ENCODE measurements at regions not wholly inside any gene's neighbourhood (a gene's known extent, or its start where the extent isn't known, plus 50 kb on each side); places are given as distances from the start of the nearest gene placed in this dataset.
"Not testable (repeated sequence)": the region's sequence is repeated elsewhere in the genome, so short reads cannot be mapped to it uniquely, and the experiment has no call there.

DNA sequence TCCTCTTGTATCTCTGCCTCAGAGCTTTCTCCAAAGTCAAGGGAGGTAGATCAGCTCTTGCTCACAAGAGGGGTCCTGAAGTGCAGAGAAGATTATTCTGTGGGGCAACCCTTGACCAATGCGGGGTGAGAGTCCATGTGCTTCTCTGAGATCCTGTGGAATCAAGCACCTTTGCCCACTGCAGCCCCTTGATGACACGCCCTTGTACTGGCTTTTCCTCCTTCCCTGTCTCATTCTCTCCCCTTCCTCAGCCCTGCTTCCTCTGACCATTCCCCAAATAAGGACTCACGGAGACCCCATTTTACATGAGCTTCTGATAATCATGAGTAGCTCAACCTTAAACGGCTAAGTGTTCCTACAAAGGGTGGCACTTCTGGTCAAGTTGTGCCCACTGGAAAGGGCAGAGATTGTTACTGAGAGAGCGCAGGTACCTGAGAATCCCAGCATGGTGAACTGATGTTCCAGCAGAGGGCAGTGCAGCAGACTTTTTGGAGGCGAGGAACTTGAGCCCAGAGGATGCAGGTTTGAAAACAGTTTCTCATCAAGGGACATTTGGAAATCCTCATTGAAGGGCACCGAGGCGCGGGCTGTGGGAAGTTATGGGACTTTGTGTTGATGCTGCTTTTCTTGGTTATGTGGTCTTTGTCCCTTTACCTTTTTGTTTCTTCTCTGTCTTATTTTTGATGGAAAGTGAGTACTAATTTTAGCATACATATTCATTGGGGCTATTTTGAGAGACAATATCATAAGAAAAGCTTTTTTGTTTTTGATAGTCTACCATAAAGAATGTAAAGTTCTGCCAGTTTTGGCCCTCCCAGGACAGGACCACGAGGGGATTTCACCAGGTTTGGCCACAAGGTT lies 201.3 kb downstream of the RBM46 start:
- DNase-seq (ENCODE audit: low read depth) = peak; percentile 2

DNA sequence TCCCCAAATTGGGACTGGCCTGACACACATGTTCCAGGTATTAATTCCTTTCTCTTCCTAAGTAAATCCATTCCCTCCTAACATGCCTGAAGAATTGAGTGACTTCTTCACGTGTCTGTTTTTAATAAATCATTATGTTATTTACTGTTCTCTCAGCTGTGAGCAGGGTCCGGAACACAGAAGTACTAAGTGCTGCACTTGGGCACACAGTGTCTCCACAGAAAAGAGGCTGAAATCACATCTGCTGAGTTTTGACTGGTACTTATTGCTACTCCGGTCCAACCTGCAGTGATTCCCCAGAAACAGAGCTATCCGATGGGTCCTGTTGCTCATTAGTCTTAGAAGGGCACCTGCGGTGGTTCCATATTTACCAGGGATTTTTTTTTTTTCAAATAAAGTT lies 202.6 kb downstream of the RBM46 start:
- no peak for DNase-seq (ENCODE audit: low read depth)

DNA sequence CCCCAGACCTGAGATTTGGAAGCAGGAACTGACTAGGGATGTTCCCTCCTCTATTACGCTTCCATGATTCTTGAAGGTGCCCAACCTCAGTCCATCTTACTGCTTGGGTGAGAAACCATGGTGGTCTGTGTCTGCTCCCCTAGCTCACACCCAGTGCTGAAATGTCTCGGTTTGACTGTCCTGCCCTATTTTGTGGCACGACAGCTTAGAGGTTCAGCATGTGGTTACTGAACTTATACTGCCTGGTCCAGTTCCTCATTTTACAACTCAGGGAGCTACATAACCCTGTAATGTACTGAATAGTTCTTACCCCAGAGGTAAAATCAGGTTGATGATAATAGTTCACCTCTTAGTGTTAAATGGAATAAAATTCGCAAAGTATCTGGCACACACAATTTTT lies 203.1 kb downstream of the RBM46 start:
- DNase-seq (ENCODE audit: low read depth) = no peak

DNA sequence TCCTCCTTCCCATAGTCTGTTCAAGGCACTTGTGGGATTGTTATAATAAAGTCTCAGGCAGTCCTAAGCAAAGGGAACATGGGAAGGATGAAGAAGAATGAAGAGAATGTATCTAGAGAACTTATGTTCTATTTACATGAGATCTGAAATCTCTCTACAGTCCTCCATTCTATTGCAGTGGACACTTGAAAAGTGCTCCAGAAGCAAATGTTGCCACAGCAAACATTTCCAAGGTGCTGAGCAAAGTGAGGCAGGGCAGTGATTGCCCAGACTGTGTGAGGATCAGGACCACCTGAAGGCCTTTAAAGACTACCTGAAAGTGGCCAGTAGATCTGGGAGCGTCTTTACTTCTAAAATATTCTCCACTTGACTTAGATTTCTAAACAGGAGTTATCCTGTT lies 203.5 kb downstream of the RBM46 start:
- no peak for DNase-seq (ENCODE audit: low read depth)

DNA sequence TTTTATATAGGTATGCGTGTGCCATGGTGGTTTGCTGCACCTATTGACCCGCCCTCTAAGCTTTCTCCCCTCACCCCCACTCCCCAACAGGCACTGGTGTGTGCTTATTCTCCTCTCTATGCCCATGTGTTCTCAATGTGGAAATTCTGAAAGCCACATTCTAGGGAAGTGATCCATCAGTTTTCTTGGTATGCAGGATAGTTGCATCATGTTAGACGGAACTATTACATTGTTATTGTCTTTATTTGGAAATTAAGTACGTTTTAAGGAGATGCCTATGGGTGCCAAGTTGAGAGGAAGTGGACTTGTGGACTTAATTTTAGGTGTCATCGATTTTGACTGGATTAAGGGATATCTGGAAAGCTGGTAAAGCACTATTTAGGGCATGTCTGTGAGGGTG lies 204.6 kb downstream of the RBM46 start:
- no peak for DNase-seq (ENCODE audit: low read depth)

DNA sequence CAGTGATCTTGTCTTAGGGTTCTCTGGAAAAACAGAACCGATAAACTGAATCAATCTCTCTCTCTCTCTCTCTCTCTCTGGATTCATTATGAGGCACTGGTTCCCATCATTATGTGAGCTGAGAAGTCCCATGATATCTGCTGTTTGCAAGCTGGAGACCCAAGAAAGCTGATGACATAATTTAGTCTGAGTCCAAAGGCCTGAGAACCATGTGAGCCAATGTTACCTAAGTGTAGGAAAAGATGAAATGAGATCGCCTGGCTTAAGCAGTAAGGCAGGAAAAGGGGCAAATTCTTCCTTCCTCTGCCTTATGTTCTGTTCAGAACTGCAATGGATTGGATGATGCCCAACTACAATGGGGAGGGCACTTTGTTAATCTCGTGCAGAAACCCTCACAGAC lies 207.4 kb downstream of the RBM46 start:
- no peak for DNase-seq (ENCODE audit: low read depth)

DNA sequence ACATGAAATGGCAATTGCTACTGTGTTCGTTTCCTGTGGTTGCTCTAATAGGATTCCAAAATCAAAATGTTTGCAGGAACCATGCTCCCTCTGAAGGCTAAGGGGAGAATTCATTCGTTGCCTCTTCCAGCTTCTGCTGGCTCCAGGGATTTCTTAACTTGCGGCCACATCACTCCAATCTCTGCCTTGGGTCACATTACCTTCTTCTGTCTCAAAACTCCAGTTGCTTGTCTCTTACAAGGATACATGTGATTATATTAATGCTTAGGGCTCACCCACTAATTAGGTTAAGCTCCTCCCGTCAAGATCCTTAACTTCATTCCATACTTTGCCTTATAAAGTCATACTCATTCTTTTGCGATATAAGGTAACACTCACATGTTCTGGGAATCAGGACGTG lies 208.4 kb downstream of the RBM46 start:
- no peak for DNase-seq (ENCODE audit: low read depth)

DNA sequence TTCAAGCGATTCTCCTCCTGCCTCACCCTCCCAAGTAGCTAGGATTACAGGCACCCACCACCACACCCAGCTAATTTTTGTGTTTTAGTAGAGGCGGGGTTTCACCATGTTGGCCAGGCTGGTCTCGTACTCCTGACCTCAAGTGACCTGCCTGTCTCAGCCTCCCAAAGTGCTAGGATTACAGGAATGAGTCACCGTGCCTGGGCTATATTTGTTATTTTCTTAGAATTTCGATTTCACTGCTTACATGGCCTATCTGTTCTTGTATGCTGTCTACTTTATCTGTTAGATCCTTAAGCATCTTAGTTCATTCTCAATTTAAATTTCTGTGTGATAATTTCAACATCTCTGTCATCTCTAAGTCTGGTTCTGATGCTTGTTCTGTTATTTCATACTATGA lies 210.6 kb upstream of the NPY2R start:
- DNase-seq (ENCODE audit: low read depth) = not testable (repeated sequence)

DNA sequence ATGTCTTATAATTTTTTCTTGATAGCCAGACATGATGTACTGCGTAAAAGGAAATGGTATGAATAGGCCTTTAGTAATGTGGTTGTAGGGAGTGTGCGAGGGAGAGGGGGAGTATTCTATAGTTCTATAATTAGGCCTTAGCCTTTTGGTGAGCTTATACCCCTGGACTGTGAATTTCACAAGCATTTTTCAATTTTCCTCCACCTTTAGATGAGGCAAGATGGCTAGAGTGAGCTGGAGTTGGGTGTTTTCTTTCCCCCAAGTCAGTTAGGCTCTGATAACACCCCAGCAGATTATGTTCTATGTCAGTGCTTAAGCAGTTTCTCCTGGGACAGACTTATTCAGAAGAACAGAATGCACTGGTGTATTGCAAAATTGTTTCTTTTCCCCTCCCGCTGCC lies 210.2 kb upstream of the NPY2R start:
- DNase-seq (ENCODE audit: low read depth) = no peak

DNA sequence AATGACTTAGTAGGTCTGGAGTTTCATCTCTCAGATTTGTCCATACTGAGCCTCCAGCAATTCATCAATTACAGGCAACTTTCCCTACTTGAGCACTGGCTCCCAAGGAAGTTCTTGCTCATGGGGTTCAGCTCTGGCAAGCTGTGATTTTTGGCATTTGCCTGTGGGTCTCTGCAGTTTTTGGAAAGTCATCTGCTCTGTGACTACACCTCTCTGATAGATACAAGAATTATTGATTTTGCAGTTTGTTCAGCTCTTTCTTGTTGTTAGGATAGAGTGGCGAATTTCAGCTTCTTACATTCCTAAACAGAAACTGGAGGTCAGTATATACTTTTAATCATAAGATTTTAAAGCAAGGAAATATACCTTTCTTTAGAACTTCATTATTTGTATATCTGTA lies 209.7 kb upstream of the NPY2R start:
- no peak for DNase-seq (ENCODE audit: low read depth)

DNA sequence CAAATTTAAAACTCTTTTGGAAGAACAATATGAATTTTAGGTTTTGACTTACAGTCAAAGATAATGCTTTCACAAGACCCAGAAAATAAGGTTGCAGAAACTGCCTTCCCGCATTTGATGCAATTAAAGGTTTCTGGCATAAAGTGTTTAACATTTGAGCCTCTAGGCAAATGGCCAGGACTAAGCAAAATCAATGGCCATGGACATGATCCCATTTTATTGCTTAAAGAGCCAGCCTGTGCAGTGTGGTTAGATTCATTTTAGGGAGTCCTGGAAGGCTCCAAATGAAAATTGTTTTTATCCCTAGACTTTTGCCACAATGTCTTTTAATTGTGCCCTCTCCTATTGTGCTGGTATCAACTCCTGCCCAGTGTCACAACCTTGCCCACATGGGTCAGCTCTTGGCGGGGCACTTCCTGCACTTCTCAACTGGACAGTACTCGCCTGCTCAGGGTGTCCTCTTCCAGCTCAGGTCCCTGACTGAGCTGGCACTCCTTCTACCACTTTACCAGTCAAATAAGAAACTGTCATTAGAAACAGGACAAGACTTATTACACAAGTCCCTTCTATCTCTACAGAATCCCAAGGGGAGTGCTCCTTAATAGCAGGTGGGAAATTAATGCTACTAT lies 208.4 kb upstream of the NPY2R start:
- DNase-seq (ENCODE audit: low read depth) = no peak

DNA sequence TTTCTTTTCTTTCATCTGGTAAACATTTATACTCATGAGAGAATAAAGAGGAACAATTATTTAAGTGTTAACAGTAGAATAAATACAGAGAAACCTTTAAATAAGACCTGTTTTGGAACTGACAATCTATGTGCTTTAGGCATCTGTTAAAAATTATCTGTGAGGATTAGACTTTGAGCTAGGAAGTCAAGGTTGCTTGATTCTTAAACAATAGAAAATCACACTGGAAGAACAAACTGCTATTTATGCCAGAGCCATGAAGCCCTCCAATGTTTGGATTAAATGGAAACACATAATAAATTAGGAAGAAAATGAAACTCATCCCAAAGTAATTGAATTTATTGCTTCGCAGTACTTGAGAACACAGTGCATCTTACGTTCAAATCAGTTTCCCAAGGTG lies 207.2 kb upstream of the NPY2R start:
- DNase-seq (ENCODE audit: low read depth) = no peak

DNA sequence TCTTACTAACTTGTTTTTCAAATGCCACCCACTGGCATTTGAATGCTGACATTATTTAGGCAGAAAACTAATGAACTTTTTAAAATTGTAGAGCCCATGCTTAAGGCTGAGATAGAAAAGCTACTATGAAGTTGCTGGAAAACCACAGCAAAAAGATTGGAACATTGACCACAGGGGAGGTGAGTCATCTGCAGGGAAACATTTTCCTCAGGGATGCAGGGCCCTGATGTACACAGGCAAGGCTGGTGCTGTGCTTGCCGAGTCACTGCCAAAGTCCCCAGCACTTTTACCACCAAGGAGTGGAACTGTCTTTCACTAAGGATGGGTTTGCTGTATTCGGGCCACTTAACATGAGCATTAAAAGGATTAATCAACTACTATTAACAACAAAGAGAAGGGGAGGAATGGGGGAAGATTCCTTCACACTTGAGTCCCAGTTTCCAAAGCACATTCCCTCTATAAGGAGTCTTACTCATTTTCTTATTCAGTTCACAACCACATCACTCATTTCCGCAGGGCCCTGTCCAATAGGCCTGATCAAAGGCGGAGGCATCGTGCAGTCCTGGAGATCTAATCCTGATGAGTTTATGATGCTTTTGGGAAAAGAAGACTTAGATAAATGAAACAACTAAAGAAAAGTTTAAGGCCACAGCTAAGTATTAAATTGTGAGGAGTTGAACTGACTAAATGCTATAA lies 202.9 kb upstream of the NPY2R start:
- no peak for DNase-seq (ENCODE audit: low read depth)

DNA sequence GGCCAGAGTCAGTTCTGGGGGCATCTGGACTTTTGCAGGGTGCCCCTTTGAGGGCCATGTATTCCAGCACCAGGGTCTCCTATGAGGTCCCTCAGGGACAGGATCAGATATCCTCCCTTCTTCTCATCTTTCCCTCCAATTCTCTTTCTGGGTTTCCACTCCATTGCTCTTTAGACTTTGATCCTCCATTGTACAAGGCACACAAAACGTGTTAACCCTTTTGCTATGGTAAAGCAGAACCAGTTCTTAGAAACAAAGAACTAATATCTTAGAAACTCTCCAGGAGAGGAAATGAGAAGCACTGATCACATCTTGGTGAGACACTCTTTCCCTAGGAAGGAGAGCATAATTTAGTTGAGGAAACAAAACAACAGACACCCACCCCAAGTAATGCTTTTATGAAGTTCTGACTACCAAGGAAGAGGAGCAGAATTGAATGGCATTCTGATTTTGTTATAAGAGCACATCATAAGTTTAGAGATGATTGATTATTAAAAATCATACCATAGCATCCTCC lies 200.7 kb upstream of the NPY2R start:
- DNase-seq (ENCODE audit: low read depth) = no peak

DNA sequence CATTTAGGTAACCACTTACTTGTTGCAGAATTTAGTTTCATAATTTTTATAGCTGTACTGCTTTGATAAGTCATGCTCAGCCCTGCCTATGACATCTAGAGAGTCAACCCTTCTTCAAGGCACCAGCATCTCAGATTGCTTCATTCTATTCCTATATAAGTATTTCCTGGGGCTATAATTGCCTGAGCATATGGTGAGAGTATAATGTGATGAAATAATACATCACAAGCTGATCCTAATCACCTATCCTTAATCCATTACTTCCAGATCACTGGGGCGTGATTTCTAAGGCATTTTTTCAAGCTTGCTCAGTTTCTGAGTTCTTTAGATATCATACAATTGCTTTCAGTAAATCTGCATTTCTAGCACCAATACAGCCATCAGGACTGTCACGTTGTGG lies 200.0 kb upstream of the NPY2R start:
- no peak for DNase-seq (ENCODE audit: low read depth)

DNA sequence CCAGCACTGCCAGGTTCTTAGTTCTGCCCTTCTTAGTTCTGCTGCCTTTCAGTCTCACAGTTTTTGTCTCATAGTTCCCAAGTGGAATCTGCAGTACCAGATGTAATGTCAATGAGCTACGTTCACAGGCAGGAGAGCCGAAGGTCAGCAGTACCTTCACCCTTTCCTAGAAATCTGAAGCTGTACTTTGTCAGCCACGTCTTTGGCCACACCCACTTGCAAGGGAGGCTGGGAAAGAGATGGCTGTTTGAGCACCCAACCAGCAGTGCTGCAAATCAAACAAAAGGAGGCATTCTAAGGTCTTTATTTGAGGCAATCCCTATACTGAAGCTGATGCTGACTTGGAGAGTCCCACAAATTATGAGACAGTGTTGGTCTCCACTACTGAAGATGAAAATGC lies 199.1 kb upstream of the NPY2R start:
- no peak for DNase-seq (ENCODE audit: low read depth)

DNA sequence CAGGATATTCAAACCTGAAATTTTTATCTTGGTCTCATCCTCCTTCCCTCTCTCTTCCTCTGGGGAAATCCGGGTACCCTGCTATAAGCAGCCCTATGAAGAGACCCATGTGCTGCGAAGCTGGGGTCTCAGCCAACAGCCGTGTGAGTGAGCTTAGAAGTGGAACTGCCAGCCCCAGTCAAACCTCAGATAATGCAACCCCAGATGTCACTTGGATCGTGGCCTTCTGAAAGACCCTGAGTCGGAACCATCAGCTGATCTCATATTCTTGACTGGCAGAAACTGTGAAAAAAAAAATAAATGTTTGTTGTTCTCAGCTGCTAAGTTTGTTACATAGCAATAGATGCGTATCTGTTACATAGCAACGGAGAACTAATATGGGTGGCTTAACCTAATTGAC lies 198.1 kb upstream of the NPY2R start:
- no peak for DNase-seq (ENCODE audit: low read depth)

DNA sequence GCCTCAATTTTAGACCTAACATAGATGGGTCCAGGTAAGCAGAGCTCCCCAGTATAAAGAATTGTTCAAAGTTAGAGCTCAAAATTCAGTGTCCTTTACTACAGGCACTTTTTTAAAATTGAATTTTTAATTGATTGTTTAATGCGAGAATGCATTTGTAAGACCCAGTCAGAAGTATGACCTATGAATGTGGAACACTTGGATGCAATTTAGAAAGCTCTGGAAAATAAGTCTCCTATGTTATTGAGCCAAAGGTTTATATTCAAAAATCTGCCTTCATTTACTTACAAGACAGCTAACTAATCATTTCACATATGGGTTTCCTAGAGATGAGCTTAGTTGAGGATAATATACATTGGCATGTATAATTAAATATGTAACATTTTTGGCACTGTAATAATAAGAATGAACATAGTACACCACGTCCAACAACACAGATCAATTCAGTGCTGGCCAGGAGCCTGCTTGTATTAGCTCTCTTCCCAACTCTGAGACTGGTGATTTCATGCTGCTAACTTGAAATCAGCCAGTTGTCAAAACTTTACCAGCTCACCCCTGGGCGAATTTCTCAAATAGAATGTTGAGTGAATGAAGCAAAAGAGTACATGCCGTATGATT lies 197.2 kb upstream of the NPY2R start:
- no peak for DNase-seq (ENCODE audit: low read depth)

DNA sequence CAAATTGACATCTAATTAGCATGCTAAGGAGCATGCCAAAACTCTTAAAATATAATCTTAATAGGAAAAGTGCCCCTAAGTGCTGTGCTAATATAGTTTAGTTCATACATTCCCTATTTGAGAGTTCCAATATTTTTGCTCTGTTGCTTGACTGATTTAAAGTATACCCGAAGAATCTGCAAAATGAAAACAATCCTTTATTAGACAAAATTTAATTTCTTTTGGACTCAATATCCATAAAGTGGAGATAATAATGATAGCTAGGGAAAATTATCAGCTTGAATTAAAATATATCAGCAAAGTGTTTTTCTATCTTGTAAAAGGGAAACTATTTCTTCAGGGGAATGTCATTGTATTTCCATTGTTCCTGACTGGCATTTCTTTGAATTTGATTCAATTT lies 196.0 kb upstream of the NPY2R start:
- DNase-seq (ENCODE audit: low read depth) = no peak

DNA sequence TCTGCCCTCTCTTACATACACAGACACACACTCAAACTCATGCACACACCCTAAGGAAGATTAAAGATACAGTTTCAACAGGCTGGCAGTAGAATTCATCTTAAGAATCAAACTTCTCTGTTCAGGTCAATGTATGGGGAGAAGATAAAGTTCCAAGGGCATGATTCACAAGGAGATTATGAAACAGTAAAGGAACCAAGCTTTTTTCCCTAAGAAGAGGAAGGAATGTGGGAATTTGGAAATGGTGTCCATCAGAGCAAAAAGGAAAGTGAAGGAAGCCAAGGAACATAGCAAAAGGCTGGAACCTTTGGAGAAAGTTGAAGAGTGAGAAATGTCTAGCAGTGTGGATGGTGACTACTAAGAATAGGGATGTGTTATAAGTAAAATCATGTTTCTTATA lies 191.0 kb upstream of the NPY2R start:
- no peak for DNase-seq (ENCODE audit: low read depth)

DNA sequence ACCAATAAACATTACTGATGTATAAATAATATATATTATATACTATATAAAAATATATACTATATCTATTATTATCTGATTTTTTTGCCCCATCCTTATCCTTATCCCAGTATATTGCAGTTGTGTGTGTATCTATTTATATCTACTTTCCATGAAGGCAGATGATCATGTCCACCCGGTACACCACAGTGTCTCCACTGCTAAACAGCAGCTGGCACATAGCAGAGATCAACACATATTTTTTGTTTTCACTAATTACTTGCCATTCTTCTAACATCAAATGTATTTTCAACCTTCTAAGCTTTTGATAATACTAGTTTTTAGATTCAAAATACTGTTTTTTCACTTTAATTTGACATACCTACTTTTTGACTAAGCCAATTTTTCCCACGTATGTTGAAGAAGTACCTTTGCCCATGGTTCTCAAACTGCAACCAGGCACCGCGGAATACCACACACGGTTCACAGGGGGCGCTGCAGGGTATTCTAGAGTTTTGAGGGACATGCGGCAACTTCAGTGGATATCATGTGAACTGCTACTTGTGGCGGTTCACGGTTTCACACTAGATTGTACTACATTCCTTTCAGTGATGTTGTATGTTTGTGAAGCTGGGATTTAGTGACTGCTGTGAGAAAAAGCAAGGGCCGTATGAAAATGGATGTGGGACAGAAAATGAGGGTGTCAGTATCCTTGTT lies 182.5 kb upstream of the NPY2R start:
- peak; percentile 0 for DNase-seq (ENCODE audit: low read depth)

DNA sequence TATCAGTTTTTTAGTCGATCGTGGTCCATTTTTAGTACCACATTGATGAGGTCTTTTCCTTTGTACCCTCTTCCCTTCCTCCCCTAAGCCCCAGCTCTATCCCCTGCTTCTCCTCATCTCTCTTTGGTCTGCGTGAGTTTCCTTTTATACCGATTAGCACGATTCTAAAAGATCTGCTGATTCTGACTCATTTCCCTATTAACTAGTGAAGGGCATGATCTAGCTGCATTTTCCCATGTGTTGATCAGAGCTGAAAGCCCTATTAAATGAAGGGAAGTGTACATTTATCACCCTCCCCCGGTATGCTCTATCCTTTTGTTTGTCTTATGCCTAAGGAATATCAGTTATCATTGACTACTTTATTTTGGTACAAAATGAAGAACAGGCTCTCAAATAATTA lies 181.7 kb upstream of the NPY2R start:
- no peak for DNase-seq (ENCODE audit: low read depth)
